Left ventricle myocardium inferior (tissue), 1 donor: ENCODE measurements at regions not wholly inside any gene's neighbourhood (a gene's known extent, or its start where the extent isn't known, plus 50 kb on each side); places are given as distances from the start of the nearest gene placed in this dataset.
A peak's percentile ranks its signal among the peaks of the same experiment; 100 is the strongest.

Experiments
- DNase-seq: peaks from one replicate; pipeline ENCODE4 v3.0.0-alpha.2; 2020
- H3K27ac ChIP-seq: fragments of 200-600 bp; replicated peaks from 2 replicates; pipeline ENCODE4 v1.8.0; 2021
- H3K27me3 ChIP-seq: fragments of 200-600 bp; 2 replicates; pipeline ENCODE4 v1.8.0; 2021; ENCODE audit warnings: low read depth
- H3K36me3 ChIP-seq: fragments of 200-600 bp; 2 replicates; pipeline ENCODE4 v1.8.0; 2021
- H3K4me1 ChIP-seq: fragments of 200-600 bp; 2 replicates; pipeline ENCODE4 v1.8.0; 2021
- H3K4me3 ChIP-seq: fragments of 200-600 bp; 2 replicates; pipeline ENCODE4 v1.8.0; 2021; ENCODE audit warnings: mild to moderate bottlenecking, moderate library complexity
- H3K9me3 ChIP-seq: fragments of 200-600 bp; replicated peaks from 2 replicates; pipeline ENCODE4 v1.8.0; 2021
- intact Hi-C: fragments of 100-400 bp; cut with micrococcal nuclease; formaldehyde crosslinking; loops from one replicate; pipeline ENCODE4 v1.11.0; 2022
- TF ChIP-seq, protein P1 (sequence below): fragments of 200-600 bp; IDR thresholded peaks from 2 replicates; pipeline ENCODE4 v1.8.0; 2021; ENCODE audit warnings: antibody characterized with exemption, mild to moderate bottlenecking, borderline replicate concordance
- donor health status: DM: no; HTN: yes; CAD: no; lungs with severe emphysema.

DNA sequence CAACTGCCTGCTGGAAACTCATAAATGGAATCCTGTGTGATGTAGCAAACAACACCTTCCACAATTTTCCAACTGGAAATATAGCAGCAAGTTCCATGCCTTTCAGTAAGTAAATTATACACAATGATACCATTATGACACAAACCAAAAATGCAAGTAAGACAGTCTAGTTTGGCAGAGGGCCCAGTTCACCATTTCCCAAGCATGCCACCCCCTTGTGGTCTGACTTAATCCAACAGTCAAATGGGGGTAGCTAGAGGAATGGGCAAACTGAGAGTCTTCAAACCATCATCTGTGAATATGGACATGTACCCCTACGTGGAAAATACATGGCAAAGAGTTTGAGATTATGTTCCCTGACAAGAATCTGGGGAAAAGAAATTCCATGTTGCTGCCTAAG, 137.6 kb upstream of the VWC2 start:
- TF ChIP-seq, protein P1, sequence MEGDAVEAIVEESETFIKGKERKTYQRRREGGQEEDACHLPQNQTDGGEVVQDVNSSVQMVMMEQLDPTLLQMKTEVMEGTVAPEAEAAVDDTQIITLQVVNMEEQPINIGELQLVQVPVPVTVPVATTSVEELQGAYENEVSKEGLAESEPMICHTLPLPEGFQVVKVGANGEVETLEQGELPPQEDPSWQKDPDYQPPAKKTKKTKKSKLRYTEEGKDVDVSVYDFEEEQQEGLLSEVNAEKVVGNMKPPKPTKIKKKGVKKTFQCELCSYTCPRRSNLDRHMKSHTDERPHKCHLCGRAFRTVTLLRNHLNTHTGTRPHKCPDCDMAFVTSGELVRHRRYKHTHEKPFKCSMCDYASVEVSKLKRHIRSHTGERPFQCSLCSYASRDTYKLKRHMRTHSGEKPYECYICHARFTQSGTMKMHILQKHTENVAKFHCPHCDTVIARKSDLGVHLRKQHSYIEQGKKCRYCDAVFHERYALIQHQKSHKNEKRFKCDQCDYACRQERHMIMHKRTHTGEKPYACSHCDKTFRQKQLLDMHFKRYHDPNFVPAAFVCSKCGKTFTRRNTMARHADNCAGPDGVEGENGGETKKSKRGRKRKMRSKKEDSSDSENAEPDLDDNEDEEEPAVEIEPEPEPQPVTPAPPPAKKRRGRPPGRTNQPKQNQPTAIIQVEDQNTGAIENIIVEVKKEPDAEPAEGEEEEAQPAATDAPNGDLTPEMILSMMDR = no peak
- intact Hi-C loops = no loop called here

DNA sequence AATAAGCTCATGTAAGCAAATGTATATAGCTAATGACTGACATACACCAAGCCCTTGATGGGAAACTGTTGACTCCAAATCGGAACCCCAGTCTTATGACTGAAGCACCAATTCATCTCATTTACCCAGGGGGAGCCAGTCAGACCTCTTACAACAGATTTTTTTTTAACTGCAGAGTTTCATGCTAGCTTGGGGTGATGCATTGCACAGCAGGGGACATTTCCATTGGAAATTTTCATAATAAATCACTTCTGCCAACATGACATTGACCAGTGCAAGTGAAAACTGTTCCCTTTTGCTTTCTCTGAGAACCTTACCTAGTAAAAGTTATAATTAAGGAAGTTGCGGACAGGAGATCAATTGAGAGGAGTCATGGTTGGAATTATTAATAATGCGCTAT, 137.0 kb upstream of the VWC2 start:
- Histone ChIP-seq H3K4me3 (no peak overlapping the region), H3K27ac (no peak overlapping the region), H3K9me3 (no peaks in the 10 kb centered on the region), H3K4me1 (peaks cover 26% of the 10 kb centered on the region), H3K36me3 (no peaks in the 10 kb centered on the region), H3K27me3 (no peaks in the 10 kb centered on the region)
- intact Hi-C loops = no loop called here
- TF ChIP-seq, protein P1 = no peak
- no peak for DNase-seq

More for the DNA sequence above, 137.6 kb upstream of the VWC2 start:
- Histone ChIP-seq H3K36me3 (no peaks in the 10 kb centered on the region), H3K4me1 (peaks cover 32% of the 10 kb centered on the region), H3K4me3 (no peak overlapping the region), H3K27me3 (no peaks in the 10 kb centered on the region), H3K27ac (no peak overlapping the region), H3K9me3 (no peaks in the 10 kb centered on the region)
- DNase-seq = no peak

DNA sequence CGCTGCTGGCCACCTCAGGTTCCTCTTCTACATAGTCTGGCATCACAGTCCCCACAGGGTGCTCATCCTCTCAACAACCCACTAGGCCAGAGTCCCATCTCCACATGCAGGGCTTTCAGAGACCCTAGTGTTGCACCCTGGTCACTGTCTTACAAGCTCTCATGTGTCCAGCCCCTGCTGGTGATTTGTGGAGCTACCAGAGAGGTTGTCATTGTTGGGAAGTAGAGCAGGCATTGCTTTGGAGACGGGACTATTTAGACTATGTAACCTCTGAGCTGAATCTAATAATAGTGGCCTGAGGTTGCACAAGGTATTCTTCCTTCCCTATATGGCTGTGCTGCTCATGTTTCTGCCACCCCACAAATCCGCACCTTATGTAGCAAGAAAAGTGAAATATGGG, 135.3 kb upstream of the VWC2 start:
- Histone ChIP-seq H3K27me3 (no peaks in the 10 kb centered on the region), H3K27ac (peak overlapping the region; percentile 58), H3K9me3 (no peaks in the 10 kb centered on the region), H3K4me1 (peaks cover 23% of the 10 kb centered on the region), H3K36me3 (no peaks in the 10 kb centered on the region), H3K4me3 (no peak overlapping the region)
- no peak for DNase-seq
- TF ChIP-seq, protein P1 = peak; percentile 47
- intact Hi-C loops = no loop called here

DNA sequence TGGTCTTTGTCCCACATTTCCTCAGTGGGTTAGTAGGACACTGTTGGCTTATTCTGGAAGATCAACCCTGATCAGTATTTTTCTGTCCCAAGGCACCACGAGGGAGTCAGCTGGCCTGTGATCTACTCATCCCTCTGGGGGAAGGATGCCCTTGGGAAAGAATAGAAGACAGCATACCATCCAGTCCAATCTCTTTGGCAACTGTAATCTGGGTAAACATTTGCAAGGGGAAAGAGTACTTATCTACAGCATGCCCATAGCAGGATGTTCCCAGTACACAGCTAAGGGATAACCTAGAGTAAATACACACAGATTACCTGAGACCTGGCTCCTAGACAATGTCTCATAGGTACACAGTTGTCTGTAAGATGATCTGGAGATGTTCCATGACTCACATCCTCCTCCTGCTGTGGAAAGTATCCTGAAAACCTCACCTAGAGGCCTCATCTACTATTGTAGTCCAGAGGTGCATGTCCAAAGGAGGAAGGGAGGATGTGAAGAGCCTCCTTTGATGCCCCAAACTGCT, 134.3 kb upstream of the VWC2 start:
- Histone ChIP-seq H3K9me3 (no peaks in the 10 kb centered on the region), H3K36me3 (no peaks in the 10 kb centered on the region), H3K27ac (no peak overlapping the region), H3K4me3 (no peak overlapping the region), H3K4me1 (peaks cover 30% of the 10 kb centered on the region), H3K27me3 (no peaks in the 10 kb centered on the region)
- intact Hi-C loops = no loop called here
- TF ChIP-seq, protein P1 = no peak
- no peak for DNase-seq

DNA sequence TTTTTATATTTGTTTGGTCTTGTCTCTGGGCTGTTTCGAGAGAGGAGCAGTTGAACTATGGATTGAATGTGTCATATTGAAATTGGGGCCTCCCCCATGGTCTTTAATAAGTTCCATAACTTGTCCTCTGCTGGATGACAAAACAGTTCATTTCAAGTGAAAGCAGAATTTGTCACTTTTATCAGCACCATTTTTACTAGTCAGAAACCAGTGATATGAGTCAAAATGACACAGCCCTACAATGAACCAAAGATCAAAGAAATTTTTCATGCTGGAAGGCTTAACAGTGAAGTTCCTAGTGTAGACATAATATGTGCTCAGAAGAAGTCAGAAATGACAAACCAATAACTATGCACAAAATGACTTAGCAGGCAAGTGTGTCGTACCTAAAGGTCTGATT, 133.6 kb upstream of the VWC2 start:
- H3K27me3 ChIP-seq = no peaks in the 10 kb centered on the region
- intact Hi-C loops = no loop called here
- no peak for DNase-seq
- no peak overlapping the region for H3K27ac ChIP-seq
- H3K9me3 ChIP-seq = no peaks in the 10 kb centered on the region
- H3K4me3 ChIP-seq = no peak overlapping the region
- peaks cover 30% of the 10 kb centered on the region for H3K4me1 ChIP-seq
- no peaks in the 10 kb centered on the region for H3K36me3 ChIP-seq
- TF ChIP-seq, protein P1 = no peak
